ENCODE measurements at regions not wholly inside any gene's neighbourhood (a gene's known extent, or its start where the extent isn't known, plus 50 kb on each side); places are given as distances from the start of the nearest gene placed in this dataset.

GRCh38 chr15:66894986-66895780 is 170.2 kb upstream of the SMAD3 start:
- H3K4me1 Mint-ChIP-seq = peaks cover 59% of the 10 kb centered on the region
- no peak for DNase-seq
- no peak overlapping the region for H3K4me3 Mint-ChIP-seq
- peaks cover 14% of the 10 kb centered on the region for H3K9me3 Mint-ChIP-seq
- no peak overlapping the region for H3K27ac Mint-ChIP-seq
- TF ChIP-seq CTCF (IDR thresholded peaks at IDR 0.05) = no peak
- no peaks in the 10 kb centered on the region for H3K27me3 Mint-ChIP-seq (ENCODE audit: low read depth, poor library complexity)
- no peaks in the 10 kb centered on the region for H3K36me3 Mint-ChIP-seq (ENCODE audit: low read depth)

GRCh38 chr15:66895794-66896453 is 169.5 kb upstream of the SMAD3 start:
- no peak for DNase-seq
- Mint-ChIP-seq H3K4me1 (peaks cover 60% of the 10 kb centered on the region), H3K36me3 (ENCODE audit: low read depth) (no peaks in the 10 kb centered on the region), H3K4me3 (no peak overlapping the region), H3K9me3 (peaks cover 9% of the 10 kb centered on the region), H3K27me3 (ENCODE audit: low read depth, poor library complexity) (no peaks in the 10 kb centered on the region), H3K27ac (no peak overlapping the region)
- TF ChIP-seq CTCF (IDR thresholded peaks at IDR 0.05) = no peak

- Mint-ChIP-seq H3K27ac (no peak overlapping the region), H3K9me3 (peaks cover 2% of the 10 kb centered on the region), H3K4me1 (peaks cover 60% of the 10 kb centered on the region), H3K36me3 (ENCODE audit: low read depth) (no peaks in the 10 kb centered on the region), H3K4me3 (no peak overlapping the region), H3K27me3 (ENCODE audit: low read depth, poor library complexity) (no peaks in the 10 kb centered on the region)
- TF ChIP-seq CTCF (IDR thresholded peaks at IDR 0.05) = no peak
- DNase-seq = no peak
Observed at GRCh38 chr15:66896611-66897010, 168.8 kb upstream of the SMAD3 start.

- no peaks in the 10 kb centered on the region for H3K27me3 Mint-ChIP-seq (ENCODE audit: low read depth, poor library complexity)
- H3K36me3 Mint-ChIP-seq (ENCODE audit: low read depth) = no peaks in the 10 kb centered on the region
- no peaks in the 10 kb centered on the region for H3K9me3 Mint-ChIP-seq
- H3K27ac Mint-ChIP-seq = no peak overlapping the region
- TF ChIP-seq CTCF (IDR thresholded peaks at IDR 0.05) = no peak
- DNase-seq = no peak
- H3K4me3 Mint-ChIP-seq = no peak overlapping the region
- peaks cover 57% of the 10 kb centered on the region for H3K4me1 Mint-ChIP-seq
Observed at GRCh38 chr15:66897416-66897815, 168.0 kb upstream of the SMAD3 start.

GRCh38 chr15:66897971-66898370 is 167.4 kb upstream of the SMAD3 start:
- no peaks in the 10 kb centered on the region for H3K27me3 Mint-ChIP-seq (ENCODE audit: low read depth, poor library complexity)
- no peaks in the 10 kb centered on the region for H3K9me3 Mint-ChIP-seq
- H3K27ac Mint-ChIP-seq = no peak overlapping the region
- H3K4me3 Mint-ChIP-seq = no peak overlapping the region
- H3K36me3 Mint-ChIP-seq (ENCODE audit: low read depth) = no peaks in the 10 kb centered on the region
- TF ChIP-seq CTCF (IDR thresholded peaks at IDR 0.05) = no peak
- H3K4me1 Mint-ChIP-seq = peaks cover 51% of the 10 kb centered on the region
- no peak for DNase-seq

Data from nephron progenitor cell (in vitro differentiated cells).